Astrocyte (in vitro differentiated cells and primary cell): ENCODE measurements at regions not wholly inside any gene's neighbourhood (a gene's known extent, or its start where the extent isn't known, plus 50 kb on each side); places are given as distances from the start of the nearest gene placed in this dataset.

Source experiments
- EZH2 ChIP-seq: IDR thresholded peaks from 2 replicates; pipeline ENCODE4 v1.6.1; 2012; ENCODE audit warnings: mild to moderate bottlenecking, low read length, inconsistent platforms; ENCODE audit not compliant: insufficient read depth
- TF ChIP-seq, protein P1 (sequence below): IDR thresholded peaks from 2 replicates; pipeline ENCODE4 v1.5.1; 2011; ENCODE audit warnings: low read depth, mild to moderate bottlenecking, inconsistent platforms, low read length, moderate library complexity; ENCODE audit not compliant: insufficient read depth

DNA sequence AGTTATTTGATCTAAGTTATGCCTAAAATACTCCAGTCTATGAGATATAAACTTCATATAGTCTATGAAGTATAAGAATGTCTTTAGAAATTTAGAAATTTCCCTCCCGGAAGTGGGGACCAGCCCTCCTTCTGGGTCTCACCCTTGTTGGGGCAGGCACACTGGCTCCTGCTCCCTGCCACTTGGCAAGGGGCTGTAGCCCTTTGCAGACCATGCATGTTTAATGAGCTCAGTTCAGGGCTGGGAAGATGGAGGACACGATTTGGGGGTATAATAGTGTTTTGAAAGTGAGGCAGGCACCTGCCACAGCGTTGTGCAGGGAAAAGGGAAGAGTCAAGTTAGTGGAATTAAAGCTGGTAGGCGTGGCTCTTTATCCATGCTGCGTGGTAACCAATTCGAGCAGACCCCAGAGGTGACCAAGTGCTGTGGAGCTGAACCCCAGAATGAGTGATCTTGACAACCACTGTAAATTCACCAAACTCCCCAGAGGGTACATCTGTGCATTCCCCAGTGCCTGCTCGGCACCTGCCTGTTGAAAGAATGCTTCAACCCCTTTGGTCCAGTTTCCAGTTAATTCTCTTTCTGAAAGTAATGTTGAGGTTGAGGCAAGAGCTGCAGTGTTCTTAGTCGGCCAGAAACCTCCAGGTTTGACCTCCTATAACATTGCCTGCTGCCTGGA is 79.6 kb downstream of the DOP1B start:
- TF ChIP-seq, protein P1, sequence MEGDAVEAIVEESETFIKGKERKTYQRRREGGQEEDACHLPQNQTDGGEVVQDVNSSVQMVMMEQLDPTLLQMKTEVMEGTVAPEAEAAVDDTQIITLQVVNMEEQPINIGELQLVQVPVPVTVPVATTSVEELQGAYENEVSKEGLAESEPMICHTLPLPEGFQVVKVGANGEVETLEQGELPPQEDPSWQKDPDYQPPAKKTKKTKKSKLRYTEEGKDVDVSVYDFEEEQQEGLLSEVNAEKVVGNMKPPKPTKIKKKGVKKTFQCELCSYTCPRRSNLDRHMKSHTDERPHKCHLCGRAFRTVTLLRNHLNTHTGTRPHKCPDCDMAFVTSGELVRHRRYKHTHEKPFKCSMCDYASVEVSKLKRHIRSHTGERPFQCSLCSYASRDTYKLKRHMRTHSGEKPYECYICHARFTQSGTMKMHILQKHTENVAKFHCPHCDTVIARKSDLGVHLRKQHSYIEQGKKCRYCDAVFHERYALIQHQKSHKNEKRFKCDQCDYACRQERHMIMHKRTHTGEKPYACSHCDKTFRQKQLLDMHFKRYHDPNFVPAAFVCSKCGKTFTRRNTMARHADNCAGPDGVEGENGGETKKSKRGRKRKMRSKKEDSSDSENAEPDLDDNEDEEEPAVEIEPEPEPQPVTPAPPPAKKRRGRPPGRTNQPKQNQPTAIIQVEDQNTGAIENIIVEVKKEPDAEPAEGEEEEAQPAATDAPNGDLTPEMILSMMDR = no peak
- TF ChIP-seq EZH2 = no peak
